ENCODE measurements at regions not wholly inside any gene's neighbourhood (a gene's known extent, or its start where the extent isn't known, plus 50 kb on each side); places are given as distances from the start of the nearest gene placed in this dataset.

DNA sequence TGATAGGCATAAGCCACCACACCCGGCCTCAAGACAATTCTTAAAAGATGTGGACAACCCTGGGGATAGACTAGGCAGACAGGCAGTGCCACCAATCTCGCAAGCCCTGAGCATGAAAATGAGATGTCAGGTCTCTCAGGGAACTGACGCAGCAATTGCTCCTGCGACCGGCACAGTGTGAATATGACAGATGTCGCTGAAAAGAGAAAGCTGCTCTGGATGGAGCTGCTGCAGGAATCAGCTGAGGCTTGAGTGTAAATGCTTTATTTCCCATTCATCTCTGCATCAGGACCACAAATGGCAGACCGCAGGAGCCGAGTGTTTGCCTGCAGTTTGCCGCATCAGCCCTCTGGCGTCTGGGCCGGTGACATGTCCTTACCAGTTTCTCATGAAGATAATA is 68.4 kb downstream of the TFAP2C start:
- ChIA-PET POLR2A (no interaction called here), CTCF (interaction anchor here (0.9 kb wide), 1 partner anchor 277 kb away, joined by 3 read pairs; no protein-coding TSS in a partner anchor)
- no peak for DNase-seq (ENCODE audit: low read depth)
- no peaks in the 10 kb centered on the region for H3K36me3 ChIP-seq (ENCODE audit: control insufficient read depth, insufficient read depth, low read length)
- TF ChIP-seq, protein P1, sequence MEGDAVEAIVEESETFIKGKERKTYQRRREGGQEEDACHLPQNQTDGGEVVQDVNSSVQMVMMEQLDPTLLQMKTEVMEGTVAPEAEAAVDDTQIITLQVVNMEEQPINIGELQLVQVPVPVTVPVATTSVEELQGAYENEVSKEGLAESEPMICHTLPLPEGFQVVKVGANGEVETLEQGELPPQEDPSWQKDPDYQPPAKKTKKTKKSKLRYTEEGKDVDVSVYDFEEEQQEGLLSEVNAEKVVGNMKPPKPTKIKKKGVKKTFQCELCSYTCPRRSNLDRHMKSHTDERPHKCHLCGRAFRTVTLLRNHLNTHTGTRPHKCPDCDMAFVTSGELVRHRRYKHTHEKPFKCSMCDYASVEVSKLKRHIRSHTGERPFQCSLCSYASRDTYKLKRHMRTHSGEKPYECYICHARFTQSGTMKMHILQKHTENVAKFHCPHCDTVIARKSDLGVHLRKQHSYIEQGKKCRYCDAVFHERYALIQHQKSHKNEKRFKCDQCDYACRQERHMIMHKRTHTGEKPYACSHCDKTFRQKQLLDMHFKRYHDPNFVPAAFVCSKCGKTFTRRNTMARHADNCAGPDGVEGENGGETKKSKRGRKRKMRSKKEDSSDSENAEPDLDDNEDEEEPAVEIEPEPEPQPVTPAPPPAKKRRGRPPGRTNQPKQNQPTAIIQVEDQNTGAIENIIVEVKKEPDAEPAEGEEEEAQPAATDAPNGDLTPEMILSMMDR (IDR thresholded peaks at IDR 0.05; ENCODE audit: insufficient read depth, low read depth, low read length), result no peak
- no peaks in the 10 kb centered on the region; the same call in 1 of the 2 replicates for H3K27me3 ChIP-seq (ENCODE audit: control insufficient read depth, insufficient read depth, low read length)
- H3K4me3 ChIP-seq (ENCODE audit: low read depth, low read length), result no peak overlapping the region

- no peak for DNase-seq (ENCODE audit: low read depth)
- CTCF ChIA-PET, result interaction anchor here (0.7 to 1.7 kb wide), 3 partner anchors 9 to 55 kb away, joined by 3 to 7 read pairs (median 5); no protein-coding TSS in a partner anchor
- TF ChIP-seq, protein P1 (IDR thresholded peaks at IDR 0.05; ENCODE audit: insufficient read depth, low read depth, low read length), result no peak
- Histone ChIP-seq H3K4me3 (ENCODE audit: low read depth, low read length) (no peak overlapping the region), H3K27me3 (ENCODE audit: control insufficient read depth, insufficient read depth, low read length) (no peaks in the 10 kb centered on the region; the same call in 1 of the 2 replicates), H3K36me3 (ENCODE audit: control insufficient read depth, insufficient read depth, low read length) (no peaks in the 10 kb centered on the region)
- POLR2A ChIA-PET, result no interaction called here
Observed at GRCh38 chr20:56698297-56698696, 69.2 kb downstream of the TFAP2C start.

- H3K27me3 ChIP-seq (ENCODE audit: control insufficient read depth, insufficient read depth, low read length), result no peaks in the 10 kb centered on the region; the same call in 1 of the 2 replicates
- H3K4me3 ChIP-seq (ENCODE audit: low read depth, low read length), result no peak overlapping the region
- TF ChIP-seq, protein P1 (IDR thresholded peaks at IDR 0.05; ENCODE audit: insufficient read depth, low read depth, low read length), result no peak
- no peaks in the 10 kb centered on the region for H3K36me3 ChIP-seq (ENCODE audit: control insufficient read depth, insufficient read depth, low read length)
- DNase-seq (ENCODE audit: low read depth), result no peak
- ChIA-PET POLR2A (no interaction called here), CTCF (interaction anchor here (0.7 to 1.7 kb wide), 3 partner anchors 9 to 55 kb away, joined by 3 to 7 read pairs (median 5); no protein-coding TSS in a partner anchor)
Observed at GRCh38 chr20:56698749-56699148, 69.6 kb downstream of the TFAP2C start.

GRCh38 chr20:56702931-56703840 is 74.1 kb downstream of the TFAP2C start:
- CTCF ChIA-PET, result interaction anchor here (0.9 kb wide), 1 partner anchor 73 kb away, joined by 3 read pairs; no protein-coding TSS in a partner anchor
- Histone ChIP-seq H3K4me3 (ENCODE audit: low read depth, low read length) (no peak overlapping the region), H3K27me3 (ENCODE audit: control insufficient read depth, insufficient read depth, low read length) (peaks cover 1% of the 10 kb centered on the region), H3K36me3 (ENCODE audit: control insufficient read depth, insufficient read depth, low read length) (no peaks in the 10 kb centered on the region)
- POLR2A ChIA-PET, result no interaction called here
- TF ChIP-seq, protein P1 (IDR thresholded peaks at IDR 0.05; ENCODE audit: insufficient read depth, low read depth, low read length), result no peak
- no peak for DNase-seq (ENCODE audit: low read depth)

DNA sequence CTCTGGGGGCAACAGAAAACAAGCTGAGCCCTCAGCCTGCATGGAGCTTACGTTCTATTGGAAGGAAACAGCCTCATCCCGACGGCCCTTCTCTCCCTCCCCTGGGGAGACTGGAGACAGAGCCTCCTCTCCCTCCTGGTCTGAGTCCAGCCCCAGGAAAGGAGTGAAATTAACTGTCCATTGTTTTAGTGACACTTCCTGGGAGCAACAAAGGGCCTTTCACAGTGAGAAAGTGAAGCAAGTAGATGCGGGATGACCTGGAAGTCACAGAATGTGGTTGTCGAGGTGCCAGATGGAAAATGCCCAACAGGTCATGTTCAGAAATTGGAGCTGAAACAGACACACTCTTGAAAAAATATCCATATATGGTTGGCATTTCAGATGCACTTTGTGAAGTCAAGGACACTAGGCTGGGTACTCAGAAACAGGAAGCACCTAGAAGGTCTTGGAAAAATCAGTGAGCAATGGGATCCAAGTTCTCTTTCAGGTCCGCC is 77.8 kb downstream of the TFAP2C start:
- H3K36me3 ChIP-seq (ENCODE audit: control insufficient read depth, insufficient read depth, low read length), result no peaks in the 10 kb centered on the region
- POLR2A ChIA-PET, result no interaction called here
- H3K27me3 ChIP-seq (ENCODE audit: control insufficient read depth, insufficient read depth, low read length), result peaks cover 1% of the 10 kb centered on the region; the same call in 1 of the 2 replicates
- TF ChIP-seq, protein P1 (IDR thresholded peaks at IDR 0.05; ENCODE audit: insufficient read depth, low read depth, low read length), result no peak
- CTCF ChIA-PET, result interaction anchor here (1.3 kb wide), 1 partner anchor 17 kb away, joined by 4 read pairs; no protein-coding TSS in a partner anchor
- DNase-seq (ENCODE audit: low read depth), result no peak
- H3K4me3 ChIP-seq (ENCODE audit: low read depth, low read length), result no peak overlapping the region
